Putamen (tissue), 1 donor: ENCODE measurements at regions not wholly inside any gene's neighbourhood (a gene's known extent, or its start where the extent isn't known, plus 50 kb on each side); places are given as distances from the start of the nearest gene placed in this dataset.
"Not testable (repeated sequence)": the region's sequence is repeated elsewhere in the genome, so short reads cannot be mapped to it uniquely, and the experiment has no call there.

Source experiments
- DNase-seq: peaks from one replicate; pipeline ENCODE4 v3.0.0-alpha.2; 2016; ENCODE audit warnings: low spot score

GRCh38 chr12:31216479-31216878 is 109.5 kb downstream of the SINHCAF start:
- DNase-seq, result no peak

- no peak for DNase-seq
Measured at GRCh38 chr12:31217356-31218130, 108.4 kb downstream of the SINHCAF start.

- no peak for DNase-seq
Measured at GRCh38 chr12:31218203-31219025, 107.5 kb downstream of the SINHCAF start.

- no peak for DNase-seq
Measured at GRCh38 chr12:31219521-31219920, 106.4 kb downstream of the SINHCAF start.

- no peak for DNase-seq
Measured at GRCh38 chr12:31220061-31220460, 105.9 kb downstream of the SINHCAF start.

GRCh38 chr12:31220633-31221550 is 105.1 kb downstream of the SINHCAF start:
- peak; percentile 19 for DNase-seq

- DNase-seq, result no peak
Measured at GRCh38 chr12:31221551-31221945, 104.4 kb downstream of the SINHCAF start.

- DNase-seq, result no peak
Measured at GRCh38 chr12:31222620-31223222, 103.2 kb downstream of the SINHCAF start.

- not testable (repeated sequence) for DNase-seq
Measured at GRCh38 chr12:31223640-31224039, 102.3 kb downstream of the SINHCAF start.

GRCh38 chr12:31224768-31225448 is 101.0 kb downstream of the SINHCAF start:
- no peak for DNase-seq

- no peak for DNase-seq
Measured at GRCh38 chr12:31225656-31226535, 100.1 kb downstream of the SINHCAF start.

- DNase-seq, result no peak
Measured at GRCh38 chr12:31226639-31227038, 99.3 kb downstream of the SINHCAF start.

GRCh38 chr12:31227401-31227981 is 98.5 kb downstream of the SINHCAF start:
- DNase-seq, result no peak

- peak; percentile 32 for DNase-seq
Measured at GRCh38 chr12:31228811-31229792, 96.8 kb downstream of the SINHCAF start.

- no peak for DNase-seq
Measured at GRCh38 chr12:31230004-31230403, 95.9 kb downstream of the SINHCAF start.
